SK-N-SH treated with all-trans-retinoic acid at 6 μM for 48 hours (cell line): ENCODE measurements at regions not wholly inside any gene's neighbourhood (a gene's known extent, or its start where the extent isn't known, plus 50 kb on each side); places are given as distances from the start of the nearest gene placed in this dataset.
"Not testable (repeated sequence)": the region's sequence is repeated elsewhere in the genome, so short reads cannot be mapped to it uniquely, and the experiment has no call there.

Source experiments
- ATAC-seq: fragments of 200-7000 bp; cut with Tn5 transposase; 3 replicates; pipeline ENCODE4 v1.9.1; 2020; ENCODE audit warnings: mild to moderate bottlenecking, moderate library complexity
- ARNTL ChIP-seq: fragments of 450-650 bp; formaldehyde crosslinking; IDR thresholded peaks from 2 replicates; pipeline ENCODE4 v1.5.0; 2020; ENCODE audit warnings: low read depth, mild to moderate bottlenecking, moderate library complexity, borderline replicate concordance
- BACH2 ChIP-seq: fragments of 250-450 bp; sonication (Bioruptor Pico); IDR thresholded peaks from 2 replicates; pipeline ENCODE4 v1.9.0; 2021; ENCODE audit warnings: mild to moderate bottlenecking, borderline replicate concordance
- CSDC2 ChIP-seq: fragments of 250-450 bp; sonication (Bioruptor Pico); IDR thresholded peaks from 2 replicates; pipeline ENCODE4 v1.5.0; 2020; ENCODE audit warnings: mild to moderate bottlenecking, moderate library complexity
- ESRRG ChIP-seq: fragments of 250-450 bp; sonication (Bioruptor Pico); IDR thresholded peaks from 2 replicates; pipeline ENCODE4 v1.6.1; 2021; ENCODE audit warnings: mild to moderate bottlenecking
- ISL1 ChIP-seq: fragments of 250-450 bp; sonication (Bioruptor Pico); IDR thresholded peaks from 2 replicates; pipeline ENCODE4 v2.1.2; 2022; ENCODE audit warnings: mild to moderate bottlenecking, moderate library complexity
- OSR1 ChIP-seq: fragments of 250-450 bp; sonication (Bioruptor Pico); IDR thresholded peaks from 2 replicates; pipeline ENCODE4 v1.8.0; 2022; ENCODE audit warnings: moderate library complexity, mild to moderate bottlenecking, inconsistent platforms
- PPARA ChIP-seq: fragments of 250-450 bp; sonication (Bioruptor Pico); IDR thresholded peaks from 2 replicates; pipeline ENCODE4 v1.5.0; 2020; ENCODE audit warnings: mild to moderate bottlenecking, borderline replicate concordance
- RARB ChIP-seq: fragments of 250-450 bp; sonication (Bioruptor Pico); IDR thresholded peaks from 2 replicates; pipeline ENCODE4 v1.8.0; 2021; ENCODE audit warnings: mild to moderate bottlenecking, moderate library complexity
- SNAI2 ChIP-seq: fragments of 250-450 bp; sonication (Bioruptor Pico); IDR thresholded peaks from 2 replicates; pipeline ENCODE4 v1.5.0; 2020; ENCODE audit warnings: mild to moderate bottlenecking, moderate library complexity
- TCF4 ChIP-seq: fragments of 250-450 bp; sonication (Bioruptor Pico); IDR thresholded peaks from 2 replicates; pipeline ENCODE4 v1.8.0; 2021; ENCODE audit warnings: mild to moderate bottlenecking, moderate library complexity, borderline replicate concordance
- ZC3H10 ChIP-seq: fragments of 250-450 bp; sonication (Bioruptor Pico); IDR thresholded peaks from 2 replicates; pipeline ENCODE4 v1.5.1; 2021; ENCODE audit warnings: mild to moderate bottlenecking, moderate library complexity
- ZFP3 ChIP-seq: fragments of 250-450 bp; sonication (Bioruptor Pico); IDR thresholded peaks from 2 replicates; pipeline ENCODE4 v1.5.0; 2020; ENCODE audit warnings: mild to moderate bottlenecking, moderate library complexity
- ZFP30 ChIP-seq: fragments of 450-650 bp; formaldehyde crosslinking; IDR thresholded peaks from 2 replicates; pipeline ENCODE4 v1.5.0; 2022; ENCODE audit warnings: mild to moderate bottlenecking, moderate library complexity
- ZNF565 ChIP-seq: fragments of 450-650 bp; formaldehyde crosslinking; conservative IDR thresholded peaks from 2 replicates; pipeline ENCODE4 v1.5.0; 2020; ENCODE audit warnings: low read depth, mild to moderate bottlenecking, moderate library complexity
- ZNF70 ChIP-seq: fragments of 450-650 bp; formaldehyde crosslinking; IDR thresholded peaks from 2 replicates; pipeline ENCODE4 v1.5.0; 2020; ENCODE audit warnings: mild to moderate bottlenecking, moderate library complexity
- ZNF8 ChIP-seq: fragments of 450-650 bp; formaldehyde crosslinking; IDR thresholded peaks from 2 replicates; pipeline ENCODE4 v1.5.0; 2020; ENCODE audit warnings: mild to moderate bottlenecking, moderate library complexity
- TF ChIP-seq, protein P1 (sequence below): fragments of 250-450 bp; sonication (Bioruptor Pico); IDR thresholded peaks from 2 replicates; pipeline ENCODE4 v1.5.1; 2020; ENCODE audit warnings: low read depth, mild to moderate bottlenecking, moderate library complexity
- TF ChIP-seq, protein P2 (sequence below): fragments of 250-450 bp; sonication (Bioruptor Pico); IDR thresholded peaks from 2 replicates; pipeline ENCODE4 v1.5.1; 2021; ENCODE audit warnings: mild to moderate bottlenecking, moderate library complexity
- TF ChIP-seq, protein P3 (sequence below): fragments of 250-450 bp; sonication (Bioruptor Pico); IDR thresholded peaks from 2 replicates; pipeline ENCODE4 v1.8.0; 2020; ENCODE audit warnings: mild to moderate bottlenecking, moderate library complexity, borderline replicate concordance
- TF ChIP-seq, protein P4 (sequence below): fragments of 250-450 bp; sonication (Bioruptor Pico); IDR thresholded peaks from 2 replicates; pipeline ENCODE4 v1.8.0; 2021; ENCODE audit warnings: low read depth, mild to moderate bottlenecking, moderate library complexity, borderline replicate concordance
- TF ChIP-seq, protein P5 (sequence below): fragments of 250-450 bp; sonication (Bioruptor Pico); IDR thresholded peaks from 2 replicates; pipeline ENCODE4 v1.5.0; 2020; ENCODE audit warnings: mild to moderate bottlenecking, moderate library complexity

DNA sequence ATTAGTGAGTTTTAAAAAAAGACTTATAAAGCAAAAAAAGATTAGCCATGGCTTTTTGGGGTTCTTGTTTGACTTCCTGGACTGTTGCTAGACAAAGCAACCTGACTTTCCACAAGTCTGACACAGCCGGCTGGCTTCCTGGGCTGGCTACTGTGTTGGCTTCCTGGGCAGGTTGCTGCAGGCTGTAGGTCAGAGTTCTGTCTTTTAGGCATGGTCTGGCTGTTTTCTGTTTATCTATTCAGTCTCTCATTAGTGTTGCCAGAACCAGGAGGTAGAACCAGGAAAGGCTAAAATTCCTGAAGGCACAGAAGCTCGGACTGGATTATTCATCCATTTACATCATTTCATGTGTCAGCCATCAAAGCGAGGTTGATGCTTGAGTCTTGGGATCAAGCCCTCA is 88.6 kb upstream of the SLC35F3 start:
- TF ChIP-seq OSR1 (CRISPR knock-in tag) (no peak), ISL1 (CRISPR knock-in tag) (no peak), BACH2 (CRISPR knock-in tag) (no peak)
- TF ChIP-seq, protein P1, sequence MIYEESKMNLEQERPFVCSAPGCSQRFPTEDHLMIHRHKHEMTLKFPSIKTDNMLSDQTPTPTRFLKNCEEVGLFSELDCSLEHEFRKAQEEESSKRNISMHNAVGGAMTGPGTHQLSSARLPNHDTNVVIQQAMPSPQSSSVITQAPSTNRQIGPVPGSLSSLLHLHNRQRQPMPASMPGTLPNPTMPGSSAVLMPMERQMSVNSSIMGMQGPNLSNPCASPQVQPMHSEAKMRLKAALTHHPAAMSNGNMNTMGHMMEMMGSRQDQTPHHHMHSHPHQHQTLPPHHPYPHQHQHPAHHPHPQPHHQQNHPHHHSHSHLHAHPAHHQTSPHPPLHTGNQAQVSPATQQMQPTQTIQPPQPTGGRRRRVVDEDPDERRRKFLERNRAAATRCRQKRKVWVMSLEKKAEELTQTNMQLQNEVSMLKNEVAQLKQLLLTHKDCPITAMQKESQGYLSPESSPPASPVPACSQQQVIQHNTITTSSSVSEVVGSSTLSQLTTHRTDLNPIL = no peak
- TF ChIP-seq, protein P2, sequence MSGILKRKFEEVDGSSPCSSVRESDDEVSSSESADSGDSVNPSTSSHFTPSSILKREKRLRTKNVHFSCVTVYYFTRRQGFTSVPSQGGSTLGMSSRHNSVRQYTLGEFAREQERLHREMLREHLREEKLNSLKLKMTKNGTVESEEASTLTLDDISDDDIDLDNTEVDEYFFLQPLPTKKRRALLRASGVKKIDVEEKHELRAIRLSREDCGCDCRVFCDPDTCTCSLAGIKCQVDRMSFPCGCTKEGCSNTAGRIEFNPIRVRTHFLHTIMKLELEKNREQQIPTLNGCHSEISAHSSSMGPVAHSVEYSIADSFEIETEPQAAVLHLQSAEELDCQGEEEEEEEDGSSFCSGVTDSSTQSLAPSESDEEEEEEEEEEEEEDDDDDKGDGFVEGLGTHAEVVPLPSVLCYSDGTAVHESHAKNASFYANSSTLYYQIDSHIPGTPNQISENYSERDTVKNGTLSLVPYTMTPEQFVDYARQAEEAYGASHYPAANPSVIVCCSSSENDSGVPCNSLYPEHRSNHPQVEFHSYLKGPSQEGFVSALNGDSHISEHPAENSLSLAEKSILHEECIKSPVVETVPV = no peak
- TF ChIP-seq, protein P3, sequence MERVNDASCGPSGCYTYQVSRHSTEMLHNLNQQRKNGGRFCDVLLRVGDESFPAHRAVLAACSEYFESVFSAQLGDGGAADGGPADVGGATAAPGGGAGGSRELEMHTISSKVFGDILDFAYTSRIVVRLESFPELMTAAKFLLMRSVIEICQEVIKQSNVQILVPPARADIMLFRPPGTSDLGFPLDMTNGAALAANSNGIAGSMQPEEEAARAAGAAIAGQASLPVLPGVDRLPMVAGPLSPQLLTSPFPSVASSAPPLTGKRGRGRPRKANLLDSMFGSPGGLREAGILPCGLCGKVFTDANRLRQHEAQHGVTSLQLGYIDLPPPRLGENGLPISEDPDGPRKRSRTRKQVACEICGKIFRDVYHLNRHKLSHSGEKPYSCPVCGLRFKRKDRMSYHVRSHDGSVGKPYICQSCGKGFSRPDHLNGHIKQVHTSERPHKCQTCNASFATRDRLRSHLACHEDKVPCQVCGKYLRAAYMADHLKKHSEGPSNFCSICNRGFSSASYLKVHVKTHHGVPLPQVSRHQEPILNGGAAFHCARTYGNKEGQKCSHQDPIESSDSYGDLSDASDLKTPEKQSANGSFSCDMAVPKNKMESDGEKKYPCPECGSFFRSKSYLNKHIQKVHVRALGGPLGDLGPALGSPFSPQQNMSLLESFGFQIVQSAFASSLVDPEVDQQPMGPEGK (CRISPR knock-in tag) = no peak
- TF ChIP-seq, all 23 proteins: peak for 0
- ATAC-seq = no peak

DNA sequence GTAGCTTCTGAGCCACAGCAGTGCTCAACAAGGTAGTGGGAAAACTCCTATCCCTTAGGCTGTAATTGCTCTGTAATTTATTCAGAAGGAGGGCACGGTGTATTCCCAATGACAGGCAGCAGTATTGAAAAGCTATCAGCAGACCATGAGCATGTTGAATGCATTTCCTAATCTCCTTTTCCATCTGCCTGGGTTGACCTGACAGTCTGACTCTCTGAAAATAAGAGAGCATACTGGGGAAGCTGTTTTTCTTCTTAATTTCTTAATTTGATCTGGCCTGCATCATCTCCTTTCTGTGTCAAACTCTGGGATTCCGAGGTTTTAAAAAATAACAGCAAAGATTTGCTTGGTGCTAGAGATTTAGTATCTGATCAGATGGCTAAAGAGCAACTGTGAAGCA is 88.1 kb upstream of the SLC35F3 start:
- TF ChIP-seq ZNF8 (CRISPR knock-in tag) (no peak), SNAI2 (CRISPR knock-in tag) (no peak), ESRRG (CRISPR knock-in tag) (no peak), OSR1 (CRISPR knock-in tag) (no peak)
- TF ChIP-seq, protein P2 = no peak
- ATAC-seq = no peak

DNA sequence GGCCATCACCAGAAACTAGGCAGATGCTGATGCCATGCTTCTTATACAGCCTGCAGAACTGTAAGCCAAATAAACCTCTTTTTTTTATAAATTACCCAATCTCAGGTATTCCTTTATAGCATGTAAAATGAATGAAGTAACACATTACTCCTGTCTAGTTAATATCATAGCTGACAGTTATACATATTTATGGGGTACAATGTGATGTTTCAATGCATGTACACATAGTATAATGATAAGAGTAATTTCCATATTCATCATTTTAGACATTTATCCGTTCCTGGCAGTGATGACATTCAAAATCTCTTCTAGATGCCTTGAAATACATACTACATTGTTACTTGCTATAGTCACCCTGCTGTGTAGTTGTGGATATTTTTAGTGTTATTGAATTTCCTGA is 85.4 kb upstream of the SLC35F3 start:
- ATAC-seq = no peak
- TF ChIP-seq RARB (no peak), ZFP3 (no peak), ZNF70 (CRISPR knock-in tag) (no peak), ARNTL (CRISPR knock-in tag) (no peak), SNAI2 (CRISPR knock-in tag) (no peak), OSR1 (CRISPR knock-in tag) (no peak), CSDC2 (CRISPR knock-in tag) (no peak), BACH2 (CRISPR knock-in tag) (no peak), ZNF565 (no peak), PPARA (CRISPR knock-in tag) (no peak), ZFP30 (CRISPR knock-in tag) (no peak), ZNF8 (CRISPR knock-in tag) (no peak), TCF4 (CRISPR knock-in tag) (no peak), ZC3H10 (CRISPR knock-in tag) (no peak)
- TF ChIP-seq, protein P4, sequence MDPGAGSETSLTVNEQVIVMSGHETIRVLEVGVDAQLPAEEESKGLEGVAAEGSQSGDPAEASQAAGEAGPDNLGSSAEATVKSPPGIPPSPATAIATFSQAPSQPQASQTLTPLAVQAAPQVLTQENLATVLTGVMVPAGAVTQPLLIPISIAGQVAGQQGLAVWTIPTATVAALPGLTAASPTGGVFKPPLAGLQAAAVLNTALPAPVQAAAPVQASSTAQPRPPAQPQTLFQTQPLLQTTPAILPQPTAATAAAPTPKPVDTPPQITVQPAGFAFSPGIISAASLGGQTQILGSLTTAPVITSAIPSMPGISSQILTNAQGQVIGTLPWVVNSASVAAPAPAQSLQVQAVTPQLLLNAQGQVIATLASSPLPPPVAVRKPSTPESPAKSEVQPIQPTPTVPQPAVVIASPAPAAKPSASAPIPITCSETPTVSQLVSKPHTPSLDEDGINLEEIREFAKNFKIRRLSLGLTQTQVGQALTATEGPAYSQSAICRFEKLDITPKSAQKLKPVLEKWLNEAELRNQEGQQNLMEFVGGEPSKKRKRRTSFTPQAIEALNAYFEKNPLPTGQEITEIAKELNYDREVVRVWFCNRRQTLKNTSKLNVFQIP = no peak
- TF ChIP-seq, protein P5, sequence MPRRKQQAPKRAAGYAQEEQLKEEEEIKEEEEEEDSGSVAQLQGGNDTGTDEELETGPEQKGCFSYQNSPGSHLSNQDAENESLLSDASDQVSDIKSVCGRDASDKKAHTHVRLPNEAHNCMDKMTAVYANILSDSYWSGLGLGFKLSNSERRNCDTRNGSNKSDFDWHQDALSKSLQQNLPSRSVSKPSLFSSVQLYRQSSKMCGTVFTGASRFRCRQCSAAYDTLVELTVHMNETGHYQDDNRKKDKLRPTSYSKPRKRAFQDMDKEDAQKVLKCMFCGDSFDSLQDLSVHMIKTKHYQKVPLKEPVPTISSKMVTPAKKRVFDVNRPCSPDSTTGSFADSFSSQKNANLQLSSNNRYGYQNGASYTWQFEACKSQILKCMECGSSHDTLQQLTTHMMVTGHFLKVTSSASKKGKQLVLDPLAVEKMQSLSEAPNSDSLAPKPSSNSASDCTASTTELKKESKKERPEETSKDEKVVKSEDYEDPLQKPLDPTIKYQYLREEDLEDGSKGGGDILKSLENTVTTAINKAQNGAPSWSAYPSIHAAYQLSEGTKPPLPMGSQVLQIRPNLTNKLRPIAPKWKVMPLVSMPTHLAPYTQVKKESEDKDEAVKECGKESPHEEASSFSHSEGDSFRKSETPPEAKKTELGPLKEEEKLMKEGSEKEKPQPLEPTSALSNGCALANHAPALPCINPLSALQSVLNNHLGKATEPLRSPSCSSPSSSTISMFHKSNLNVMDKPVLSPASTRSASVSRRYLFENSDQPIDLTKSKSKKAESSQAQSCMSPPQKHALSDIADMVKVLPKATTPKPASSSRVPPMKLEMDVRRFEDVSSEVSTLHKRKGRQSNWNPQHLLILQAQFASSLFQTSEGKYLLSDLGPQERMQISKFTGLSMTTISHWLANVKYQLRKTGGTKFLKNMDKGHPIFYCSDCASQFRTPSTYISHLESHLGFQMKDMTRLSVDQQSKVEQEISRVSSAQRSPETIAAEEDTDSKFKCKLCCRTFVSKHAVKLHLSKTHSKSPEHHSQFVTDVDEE (CRISPR knock-in tag) = no peak
- TF ChIP-seq, protein P2 = no peak
- TF ChIP-seq, protein P1 = no peak
- TF ChIP-seq, protein P3 (CRISPR knock-in tag) = no peak

DNA sequence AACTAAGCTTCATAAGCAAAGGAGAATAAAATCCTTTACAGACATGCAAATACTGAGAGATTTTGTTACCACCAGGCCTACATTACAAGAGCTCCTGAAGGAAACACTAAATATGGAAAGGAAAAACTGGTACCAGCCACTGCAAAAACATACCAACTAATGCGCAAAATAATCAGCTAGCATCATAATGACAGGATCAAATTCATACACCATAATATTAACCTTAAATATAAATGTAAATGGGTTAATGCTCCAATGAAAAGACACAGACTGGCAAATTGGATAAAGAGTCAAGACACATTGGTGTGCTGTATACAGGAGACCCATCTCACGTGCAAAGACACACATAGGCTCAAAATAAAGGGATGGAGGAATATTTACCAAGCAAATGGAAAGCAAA is 80.3 kb upstream of the SLC35F3 start:
- ATAC-seq = not testable (repeated sequence)
